Activated T-cell treated with anti-CD3 and anti-CD28 coated beads, Interleukin-2, amount 50 U/mL, for 72 hours (primary cell): ENCODE measurements at regions not wholly inside any gene's neighbourhood (a gene's known extent, or its start where the extent isn't known, plus 50 kb on each side); places are given as distances from the start of the nearest gene placed in this dataset.

Experiments
- ATAC-seq, 2 donors: fragments of 150-1000 bp; cut with Tn5 transposase; replicated peaks in 1 of 2; 2 replicates each; pipeline ENCODE4 v1.10.0; 2021; ENCODE audit warnings: moderate library complexity in 2 of 2, mild to moderate bottlenecking in 1 of 2
- DNase-seq, 2 donors: peaks; one replicate each; pipeline ENCODE4 v3.0.0; 2021 to 2022; ENCODE audit warnings: mixed read lengths in 1 of 2
- H3K27ac Mint-ChIP-seq: one replicate; pipeline ENCODE4 v1.8.0; 2022; ENCODE audit warnings: mild to moderate bottlenecking, moderate library complexity, mixed read lengths
- H3K27me3 Mint-ChIP-seq: one replicate; pipeline ENCODE4 v1.8.0; 2022; ENCODE audit warnings: low read depth, mixed read lengths
- H3K36me3 Mint-ChIP-seq, 2 donors: one replicate each; pipeline ENCODE4 v1.8.0; 2022; ENCODE audit warnings: mixed read lengths in 2 of 2, mild to moderate bottlenecking in 1 of 2; ENCODE audit not compliant: insufficient read depth in 2 of 2
- H3K4me1 Mint-ChIP-seq: one replicate; pipeline ENCODE4 v1.8.0; 2022; ENCODE audit warnings: low read depth, mixed read lengths
- H3K4me3 Mint-ChIP-seq, 2 donors: one replicate each; pipeline ENCODE4 v1.8.0; 2022; ENCODE audit warnings: mild to moderate bottlenecking in 2 of 2, mixed read lengths in 2 of 2, moderate library complexity in 2 of 2
- H3K9me3 Mint-ChIP-seq, 2 donors: one replicate each; pipeline ENCODE4 v1.8.0; 2022; ENCODE audit warnings: mixed read lengths in 2 of 2

GRCh38 chr7:21215307-21215706 lies 212.6 kb upstream of the SP4 start:
- no peak for DNase-seq
- Mint-ChIP-seq H3K27ac (no peak overlapping the region), H3K27me3 (peaks cover 23% of the 10 kb centered on the region), H3K36me3 (no peaks in the 10 kb centered on the region), H3K9me3 (no peaks in the 10 kb centered on the region), H3K4me3 (no peak overlapping the region), H3K4me1 (no peaks in the 10 kb centered on the region)
- ATAC-seq: no peak

GRCh38 chr7:21217365-21217764 lies 210.5 kb upstream of the SP4 start:
- DNase-seq (no peak), ATAC-seq (no peak)
- H3K27me3 Mint-ChIP-seq: peaks cover 7% of the 10 kb centered on the region
- no peak overlapping the region for H3K27ac Mint-ChIP-seq
- H3K36me3 Mint-ChIP-seq: no peaks in the 10 kb centered on the region
- no peaks in the 10 kb centered on the region for H3K9me3 Mint-ChIP-seq
- no peak overlapping the region for H3K4me3 Mint-ChIP-seq
- no peaks in the 10 kb centered on the region for H3K4me1 Mint-ChIP-seq

GRCh38 chr7:21218155-21218554 lies 209.7 kb upstream of the SP4 start:
- H3K36me3 Mint-ChIP-seq: no peaks in the 10 kb centered on the region
- H3K4me3 Mint-ChIP-seq: no peak overlapping the region

GRCh38 chr7:21221130-21221529 lies 206.8 kb upstream of the SP4 start:
- H3K4me3 Mint-ChIP-seq: no peak overlapping the region
- no peaks in the 10 kb centered on the region for H3K36me3 Mint-ChIP-seq
- ATAC-seq: no peak
- no peaks in the 10 kb centered on the region for H3K9me3 Mint-ChIP-seq
- DNase-seq: no peak
- H3K4me1 Mint-ChIP-seq: no peaks in the 10 kb centered on the region
- H3K27ac Mint-ChIP-seq: no peak overlapping the region
- peaks cover 5% of the 10 kb centered on the region for H3K27me3 Mint-ChIP-seq

More at GRCh38 chr7:21218155-21218554, 209.7 kb upstream of the SP4 start:
- Mint-ChIP-seq H3K27me3 (peaks cover 7% of the 10 kb centered on the region), H3K4me1 (no peaks in the 10 kb centered on the region), H3K27ac (no peak overlapping the region), H3K9me3 (no peaks in the 10 kb centered on the region)
- ATAC-seq (no peak), DNase-seq (no peak)

GRCh38 chr7:21238400-21239116 lies 189.3 kb upstream of the SP4 start:
- Mint-ChIP-seq H3K4me3 (no peak overlapping the region), H3K36me3 (peaks cover 0 to 1% of the 10 kb centered on the region in 2 donors), H3K27ac (no peak overlapping the region), H3K27me3 (peaks cover 41% of the 10 kb centered on the region), H3K4me1 (no peaks in the 10 kb centered on the region), H3K9me3 (no peaks in the 10 kb centered on the region)
- ATAC-seq (no peak), DNase-seq (no peak)

- Mint-ChIP-seq H3K9me3 (no peaks in the 10 kb centered on the region), H3K4me1 (no peaks in the 10 kb centered on the region), H3K27me3 (peaks cover 36% of the 10 kb centered on the region), H3K27ac (no peak overlapping the region), H3K36me3 (no peaks in the 10 kb centered on the region), H3K4me3 (no peak overlapping the region)
- ATAC-seq (no peak), DNase-seq (no peak)
These were observed 184.6 kb upstream of the SP4 start for GRCh38 chr7:21243265-21243664.

- Mint-ChIP-seq H3K27ac (no peak overlapping the region), H3K36me3 (no peaks in the 10 kb centered on the region), H3K4me1 (no peaks in the 10 kb centered on the region), H3K9me3 (no peaks in the 10 kb centered on the region), H3K27me3 (peaks cover 68% of the 10 kb centered on the region), H3K4me3 (no peak overlapping the region)
- DNase-seq (no peak), ATAC-seq (no peak)
These were observed 176.6 kb upstream of the SP4 start for GRCh38 chr7:21251151-21251800.

GRCh38 chr7:21253740-21254687 lies 173.9 kb upstream of the SP4 start:
- Mint-ChIP-seq H3K4me3 (peak overlapping the region; percentile 20 to 61), H3K36me3 (no peaks in the 10 kb centered on the region), H3K9me3 (no peaks in the 10 kb centered on the region), H3K27ac (no peak overlapping the region), H3K27me3 (peaks cover 76% of the 10 kb centered on the region), H3K4me1 (no peaks in the 10 kb centered on the region)
- peak; percentile 38 to 52 for DNase-seq
- ATAC-seq: peak; percentile 63 to 67

GRCh38 chr7:21256310-21256877 lies 171.5 kb upstream of the SP4 start:
- peaks cover 53% of the 10 kb centered on the region for H3K27me3 Mint-ChIP-seq
- no peaks in the 10 kb centered on the region for H3K4me1 Mint-ChIP-seq
- no peak overlapping the region for H3K27ac Mint-ChIP-seq
- ATAC-seq (no peak), DNase-seq (peak; percentile 14 to 23)
- no peak overlapping the region for H3K4me3 Mint-ChIP-seq
- no peaks in the 10 kb centered on the region for H3K9me3 Mint-ChIP-seq
- no peaks in the 10 kb centered on the region for H3K36me3 Mint-ChIP-seq

- H3K27me3 Mint-ChIP-seq: peaks cover 19% of the 10 kb centered on the region
- DNase-seq (no peak), ATAC-seq (no peak)
- H3K4me1 Mint-ChIP-seq: peaks cover 6% of the 10 kb centered on the region
- H3K27ac Mint-ChIP-seq: no peak overlapping the region
- H3K4me3 Mint-ChIP-seq: no peak overlapping the region
- H3K9me3 Mint-ChIP-seq: no peaks in the 10 kb centered on the region
- H3K36me3 Mint-ChIP-seq: no peaks in the 10 kb centered on the region
These were observed 166.9 kb upstream of the SP4 start for GRCh38 chr7:21260939-21261338.

- Mint-ChIP-seq H3K9me3 (no peaks in the 10 kb centered on the region), H3K27me3 (peaks cover 12% of the 10 kb centered on the region), H3K4me1 (peaks cover 6% of the 10 kb centered on the region), H3K4me3 (no peak overlapping the region), H3K27ac (no peak overlapping the region), H3K36me3 (no peaks in the 10 kb centered on the region)
- peak; percentile 42 to 53 for DNase-seq
- peak; percentile 80 to 85 for ATAC-seq
These were observed 166.0 kb upstream of the SP4 start for GRCh38 chr7:21261627-21262594.

- no peaks in the 10 kb centered on the region for H3K9me3 Mint-ChIP-seq
- H3K36me3 Mint-ChIP-seq: no peaks in the 10 kb centered on the region
- no peak for ATAC-seq
- no peak overlapping the region for H3K4me3 Mint-ChIP-seq
- no peaks in the 10 kb centered on the region for H3K27me3 Mint-ChIP-seq
- no peak for DNase-seq
- no peak overlapping the region for H3K27ac Mint-ChIP-seq
- H3K4me1 Mint-ChIP-seq: no peaks in the 10 kb centered on the region
These were observed 158.9 kb upstream of the SP4 start for GRCh38 chr7:21269021-21269420.
